ENCODE measurements at regions not wholly inside any gene's neighbourhood (a gene's known extent, or its start where the extent isn't known, plus 50 kb on each side); places are given as distances from the start of the nearest gene placed in this dataset.
"Not testable (repeated sequence)": the region's sequence is repeated elsewhere in the genome, so short reads cannot be mapped to it uniquely, and the experiment has no call there.

DNA sequence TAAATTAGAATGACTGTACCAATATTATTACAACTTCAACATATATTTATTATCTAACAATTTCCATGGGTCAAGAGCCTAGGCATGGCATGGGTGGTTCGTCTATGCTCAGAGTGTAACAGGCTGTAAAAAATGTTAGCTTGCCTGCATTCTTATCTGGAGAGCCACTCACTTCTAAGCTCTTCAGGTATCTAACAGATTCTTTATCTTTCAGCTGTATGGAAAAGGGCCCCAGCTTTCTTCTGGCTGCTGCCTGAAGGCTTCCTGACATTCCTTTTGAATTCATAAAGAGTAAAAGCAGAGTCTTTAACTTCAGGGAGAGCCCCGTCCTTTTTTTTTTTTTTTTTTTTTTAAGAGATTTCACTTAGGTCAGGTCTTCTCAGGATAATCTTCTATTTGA, 648.8 kb downstream of the NXPH1 start:
- DNase-seq, result no peak

GRCh38 chr7:9083837-9084236, 650.4 kb downstream of the NXPH1 start:
- DNase-seq, result no peak

DNA sequence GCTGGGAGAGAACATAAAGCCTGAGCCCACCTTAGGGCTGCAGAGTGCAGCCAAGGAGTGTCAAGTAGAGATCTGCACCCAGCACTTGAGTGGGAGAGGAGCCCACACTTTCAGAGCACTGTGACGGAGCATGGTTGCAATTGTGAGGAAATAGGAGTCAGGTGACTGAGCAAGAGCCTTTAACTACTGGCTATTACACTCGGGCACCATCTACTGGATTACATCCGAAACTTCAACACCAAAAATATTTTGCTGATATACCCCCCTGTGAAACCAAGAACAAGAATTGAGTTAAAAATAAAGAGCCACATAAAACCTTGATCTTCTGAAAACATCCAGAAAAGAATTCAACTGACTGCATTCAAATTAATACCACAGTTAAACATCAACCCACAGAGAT, 657.9 kb downstream of the NXPH1 start:
- no peak for DNase-seq

DNA sequence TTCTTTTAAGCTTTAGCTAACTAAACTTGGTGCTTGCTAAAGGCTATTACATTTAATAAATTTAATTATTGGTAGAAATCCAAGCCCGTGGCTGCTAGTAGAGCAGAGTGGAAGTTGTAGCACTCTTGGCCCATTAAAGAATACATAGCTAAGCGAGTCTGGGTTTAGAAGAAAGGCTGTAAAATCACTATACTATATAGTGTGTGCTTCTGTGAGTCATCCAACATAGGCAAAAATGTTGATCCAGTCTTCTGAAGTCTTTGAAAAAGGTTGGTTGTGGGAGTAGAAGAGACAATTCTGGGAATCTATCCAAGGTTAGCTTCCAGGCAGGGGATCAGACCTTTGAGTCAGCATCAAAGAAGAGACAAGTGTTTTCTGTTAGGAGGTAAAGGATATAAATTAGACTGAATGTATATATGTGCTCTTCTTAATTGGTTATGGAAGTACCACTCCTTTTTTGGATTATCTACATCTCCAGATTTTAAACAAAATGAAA, 664.2 kb downstream of the NXPH1 start:
- no peak for DNase-seq

DNA sequence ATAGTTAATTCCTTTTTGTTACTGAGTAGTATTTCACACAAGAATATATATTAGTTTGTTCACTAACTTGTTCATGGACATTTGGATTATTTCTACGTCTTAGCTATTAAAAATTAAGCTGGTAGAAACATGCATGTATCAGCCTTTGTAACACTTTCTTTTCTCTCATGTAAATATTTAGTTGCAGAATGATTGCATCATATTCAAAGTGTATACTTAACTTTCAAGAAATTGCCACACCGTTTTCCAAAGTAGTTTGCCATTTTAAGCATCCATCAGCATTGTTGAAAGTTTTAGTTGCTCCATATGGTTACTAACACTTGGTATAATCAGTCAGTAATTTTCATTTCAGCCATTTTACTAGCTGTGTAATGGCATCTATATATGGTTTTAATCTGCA, 666.9 kb downstream of the NXPH1 start:
- DNase-seq, result no peak

- DNase-seq, result no peak
These were observed 669.4 kb downstream of the NXPH1 start for GRCh38 chr7:9102846-9103245.

GRCh38 chr7:9106747-9107146, 673.3 kb downstream of the NXPH1 start:
- DNase-seq, result no peak

DNA sequence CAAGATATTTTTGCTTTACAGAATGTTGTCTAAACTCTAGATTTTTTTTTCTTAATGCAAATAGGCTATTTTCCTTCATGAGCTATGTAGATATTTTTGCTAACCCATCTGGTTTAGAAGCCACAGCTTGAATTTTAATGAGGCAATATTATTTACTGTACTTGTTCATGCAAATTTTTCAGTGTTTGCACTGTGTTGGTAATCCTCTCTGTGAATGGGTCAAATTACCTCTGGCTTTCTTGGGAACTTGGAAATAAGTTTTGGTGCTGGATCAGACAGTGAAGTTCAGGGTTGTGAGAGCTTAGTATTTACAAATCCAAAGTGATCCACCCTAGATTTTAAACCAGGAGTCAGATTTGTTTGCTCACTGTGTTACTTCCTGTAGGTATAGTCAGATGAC, 686.9 kb downstream of the NXPH1 start:
- no peak for DNase-seq

- no peak for DNase-seq
These were observed 690.9 kb downstream of the NXPH1 start for GRCh38 chr7:9124320-9124719.

DNA sequence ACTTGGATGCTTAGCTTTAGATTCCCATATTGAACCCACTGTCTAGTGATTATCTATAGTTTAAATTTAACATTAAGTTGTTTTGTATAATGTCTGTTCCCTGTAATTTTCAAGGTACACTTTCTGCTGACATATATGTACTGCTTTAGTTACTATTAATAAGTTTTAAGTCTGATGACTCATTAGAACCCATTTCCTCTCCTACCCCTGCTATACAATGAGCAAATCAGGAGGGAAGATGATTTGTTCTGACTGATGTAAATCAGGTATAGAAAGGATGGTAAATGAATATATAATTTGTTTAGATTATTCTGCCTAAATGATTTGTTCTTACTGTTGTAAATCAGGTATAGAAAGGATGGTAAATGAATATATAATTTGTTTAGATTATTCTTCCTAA, 691.8 kb downstream of the NXPH1 start:
- no peak for DNase-seq

- DNase-seq, result no peak
These were observed 694.5 kb downstream of the NXPH1 start for GRCh38 chr7:9127901-9128300.

DNA sequence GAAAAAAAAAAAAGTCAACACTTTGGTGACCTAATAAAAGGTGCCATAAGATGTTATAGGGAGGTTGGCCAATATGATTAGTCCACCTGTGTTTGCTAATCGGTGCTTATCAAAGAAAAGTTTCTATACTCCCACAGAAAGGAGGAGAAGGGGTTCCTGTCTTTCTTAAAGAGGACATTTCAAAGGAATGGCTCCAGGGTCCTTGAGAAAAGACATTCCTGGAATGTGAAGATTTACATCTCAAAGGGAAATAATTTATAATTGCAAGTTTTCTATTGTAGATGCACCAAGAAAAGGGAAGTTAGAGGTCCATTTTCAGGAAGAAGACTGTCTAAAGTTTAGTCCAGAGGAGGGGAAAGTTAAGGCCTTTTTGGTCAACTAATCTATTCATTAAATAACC, 715.3 kb downstream of the NXPH1 start:
- DNase-seq, result no peak

DNA sequence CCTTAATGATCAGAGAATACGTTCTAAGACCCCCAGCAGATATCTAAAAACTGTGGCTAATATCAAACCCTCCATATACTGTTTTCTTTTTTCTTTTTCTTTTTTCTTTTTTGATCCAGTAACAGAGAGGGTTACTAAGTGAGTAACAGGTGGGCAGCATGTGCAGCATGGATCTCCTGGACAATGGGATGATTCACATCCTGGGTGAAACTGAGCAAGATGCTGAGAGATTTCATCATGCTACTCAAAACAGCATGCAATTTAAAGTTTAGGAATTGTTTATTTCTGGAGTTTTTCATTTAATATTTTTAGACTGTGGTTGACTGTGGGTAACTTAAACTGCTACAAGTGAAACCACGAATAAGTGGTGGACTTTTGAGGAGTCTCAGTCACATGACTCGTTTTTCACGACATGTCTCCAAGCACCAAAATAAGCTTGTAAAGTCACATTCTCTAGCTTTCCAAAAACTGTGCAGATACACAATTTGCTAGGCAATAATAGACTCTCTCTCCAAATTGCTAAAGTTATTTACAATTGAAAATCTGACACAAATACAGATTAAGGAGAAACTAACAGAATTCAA, 716.2 kb downstream of the NXPH1 start:
- DNase-seq, result no peak

- DNase-seq, result not testable (repeated sequence)
These were observed 730.3 kb downstream of the NXPH1 start for GRCh38 chr7:9163691-9164090.

- DNase-seq, result no peak
These were observed 742.5 kb downstream of the NXPH1 start for GRCh38 chr7:9175871-9176270.

- no peak for DNase-seq
These were observed 747.9 kb downstream of the NXPH1 start for GRCh38 chr7:9181356-9181755.

DNA sequence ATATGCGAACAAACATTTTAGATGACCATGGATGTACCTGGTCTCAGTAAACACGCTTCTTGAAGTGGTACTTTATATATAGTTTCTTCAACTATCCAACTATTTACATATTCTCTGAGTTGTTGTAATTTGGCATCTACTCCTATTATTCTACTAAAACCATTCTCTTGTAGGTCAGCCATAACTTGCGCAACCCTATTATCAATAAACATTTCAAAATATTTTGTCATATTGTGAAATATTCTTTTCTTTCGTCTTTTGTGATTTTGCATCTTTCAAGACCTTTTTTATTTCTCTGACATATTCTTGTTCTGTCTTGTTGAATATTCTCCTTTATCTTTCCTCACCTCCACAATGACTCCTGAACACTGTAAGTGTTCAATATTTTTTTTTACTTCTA, 753.3 kb downstream of the NXPH1 start:
- DNase-seq, result no peak

- DNase-seq, result no peak
These were observed 756.3 kb downstream of the NXPH1 start for GRCh38 chr7:9189703-9190102.

DNA sequence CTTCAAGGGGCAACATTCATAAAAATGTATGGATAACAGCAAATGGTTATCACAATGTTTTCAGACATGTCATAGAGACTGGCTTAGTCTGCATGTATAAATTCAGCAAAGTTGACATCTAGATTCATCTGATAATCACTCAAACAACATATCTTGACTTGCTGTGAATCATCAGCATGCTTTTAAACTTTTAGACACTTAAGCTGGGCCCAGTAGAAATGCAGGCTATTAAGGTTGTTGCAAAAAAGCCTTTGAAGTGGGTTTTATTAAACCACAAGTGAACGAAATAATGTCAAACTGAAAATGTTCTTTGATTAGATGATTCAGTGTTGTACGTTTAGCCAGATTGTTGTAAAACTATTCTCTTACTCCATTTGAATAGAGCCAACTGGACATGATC, 759.6 kb downstream of the NXPH1 start:
- DNase-seq, result no peak

- DNase-seq, result no peak
These were observed 767.2 kb downstream of the NXPH1 start for GRCh38 chr7:9200626-9201025.

DNA sequence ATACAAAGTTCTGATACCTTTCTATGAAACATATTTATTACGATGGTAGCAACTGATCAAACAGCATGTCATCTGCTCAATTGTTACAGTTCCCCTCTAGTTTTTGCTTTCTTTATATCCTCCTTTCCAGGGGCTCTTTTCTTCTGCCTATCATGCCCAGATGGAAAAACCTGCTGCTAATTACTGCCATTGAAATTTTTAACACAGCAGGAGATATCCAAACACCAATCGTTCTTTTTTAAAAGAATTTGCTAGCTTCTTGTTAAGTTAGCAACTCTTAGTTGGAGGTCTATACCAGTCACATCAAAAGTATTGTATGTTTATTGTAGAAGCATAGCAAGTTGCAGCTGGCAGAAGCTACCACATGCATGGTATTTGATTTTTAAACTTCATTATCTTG, 768.5 kb downstream of the NXPH1 start:
- DNase-seq, result no peak

GRCh38 chr7:9204571-9204970, 771.2 kb downstream of the NXPH1 start:
- DNase-seq, result no peak

DNA sequence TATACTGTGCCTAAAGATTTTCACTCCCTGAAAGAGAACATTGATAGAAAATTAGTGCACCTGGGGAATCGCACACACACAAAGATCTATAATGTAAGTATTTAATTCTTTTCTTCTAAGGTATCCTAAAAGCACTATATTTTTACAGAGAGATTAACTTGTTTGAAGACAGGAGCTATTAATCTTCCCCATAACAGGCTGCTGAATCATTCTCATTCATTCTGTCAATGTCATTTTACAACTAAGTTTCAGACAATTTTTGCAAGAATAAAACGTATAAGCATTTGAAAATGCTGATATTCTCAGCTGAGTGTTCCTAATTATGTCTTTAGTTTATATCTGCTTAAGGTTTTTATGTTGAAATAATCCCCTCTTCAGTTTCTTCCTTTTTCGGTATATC, 776.7 kb downstream of the NXPH1 start:
- no peak for DNase-seq

- no peak for DNase-seq
These were observed 783.8 kb downstream of the NXPH1 start for GRCh38 chr7:9217204-9217603.

DNA sequence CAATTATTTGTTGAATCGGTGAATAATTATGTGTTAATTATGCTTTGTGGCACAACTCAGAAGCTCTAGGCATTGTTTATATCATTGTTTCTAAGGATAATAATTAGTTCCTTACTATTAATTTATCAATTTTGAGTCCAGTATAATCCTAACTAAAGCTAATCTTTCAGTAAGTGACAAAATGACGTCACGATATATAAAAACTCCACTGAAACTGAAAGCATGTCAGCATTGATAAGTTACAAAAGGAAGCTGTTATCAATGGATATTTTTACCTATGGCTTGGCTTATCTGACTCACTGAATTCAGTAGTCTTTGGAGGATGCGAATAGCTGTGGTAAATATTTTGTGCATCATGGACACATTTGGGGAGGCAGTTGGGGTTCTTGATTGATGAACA, 793.1 kb downstream of the NXPH1 start:
- DNase-seq, result no peak

GRCh38 chr7:9231630-9232121, 798.3 kb downstream of the NXPH1 start:
- no peak for DNase-seq

All from activated CD4-positive, alpha-beta T cell treated with anti-CD3 and anti-CD28 coated beads, Interleukin-2, Interleukin-6, amounts not matched to agents 100 ng/mL and 50 ng/mL, durations not matched to agents 16 hours and 8 hours (primary cell).